Superior temporal gyrus (tissue), 1 donor: ENCODE measurements at regions not wholly inside any gene's neighbourhood (a gene's known extent, or its start where the extent isn't known, plus 50 kb on each side); places are given as distances from the start of the nearest gene placed in this dataset.

Experiments used
- DNase-seq: peaks from one replicate; pipeline ENCODE4 v3.0.0-alpha.2; 2016; ENCODE audit errors: extremely low spot score

- DNase-seq = no peak
Measured at GRCh38 chr22:48667289-48667688, 1160.4 kb downstream of the BRD1 start.

GRCh38 chr22:48666620-48667019 lies 1161.1 kb downstream of the BRD1 start:
- DNase-seq = no peak

GRCh38 chr22:48665311-48665995 lies 1162.2 kb downstream of the BRD1 start:
- DNase-seq = no peak

- peak; percentile 49 for DNase-seq
Measured at GRCh38 chr22:48664586-48664985, 1163.1 kb downstream of the BRD1 start.

- DNase-seq = no peak
Measured at GRCh38 chr22:48663297-48663696, 1164.4 kb downstream of the BRD1 start.

- DNase-seq = no peak
Measured at GRCh38 chr22:48662476-48663135, 1165.1 kb downstream of the BRD1 start.

GRCh38 chr22:48661984-48662383 lies 1165.7 kb downstream of the BRD1 start:
- DNase-seq = no peak

- no peak for DNase-seq
Measured at GRCh38 chr22:48660790-48661740, 1166.6 kb downstream of the BRD1 start.

GRCh38 chr22:48660104-48660789 lies 1167.4 kb downstream of the BRD1 start:
- DNase-seq = no peak

GRCh38 chr22:48659404-48659996 lies 1168.2 kb downstream of the BRD1 start:
- DNase-seq = no peak

GRCh38 chr22:48658871-48659270 lies 1168.8 kb downstream of the BRD1 start:
- no peak for DNase-seq

GRCh38 chr22:48658246-48658645 lies 1169.4 kb downstream of the BRD1 start:
- DNase-seq = no peak

- DNase-seq = no peak
Measured at GRCh38 chr22:48654492-48654891, 1173.2 kb downstream of the BRD1 start.

GRCh38 chr22:48653929-48654328 lies 1173.7 kb downstream of the BRD1 start:
- DNase-seq = no peak

- DNase-seq = no peak
Measured at GRCh38 chr22:48653306-48653705, 1174.4 kb downstream of the BRD1 start.

GRCh38 chr22:48652796-48653195 lies 1174.9 kb downstream of the BRD1 start:
- DNase-seq = no peak

- no peak for DNase-seq
Measured at GRCh38 chr22:48651981-48652538, 1175.6 kb downstream of the BRD1 start.

- peak; percentile 82 for DNase-seq
Measured at GRCh38 chr22:48651036-48651890, 1176.4 kb downstream of the BRD1 start.

- DNase-seq = no peak
Measured at GRCh38 chr22:48650323-48651035, 1177.2 kb downstream of the BRD1 start.
